Activated naive CD8-positive, alpha-beta T cell treated with anti-CD3 and anti-CD28 coated beads, Interleukin-2, amount 50 U/mL, for 24 hours (primary cell): ENCODE measurements at regions not wholly inside any gene's neighbourhood (a gene's known extent, or its start where the extent isn't known, plus 50 kb on each side); places are given as distances from the start of the nearest gene placed in this dataset.
A peak's percentile ranks its signal among the peaks of the same experiment; 100 is the strongest.
"Not testable (repeated sequence)": the region's sequence is repeated elsewhere in the genome, so short reads cannot be mapped to it uniquely, and the experiment has no call there.

ENCODE experiments used
- ATAC-seq: fragments of 150-1000 bp; cut with Tn5 transposase; one replicate; pipeline ENCODE4 v1.10.0; 2021
- DNase-seq: peaks from one replicate; pipeline ENCODE4 v3.0.0; 2021
- H3K27ac Mint-ChIP-seq: one replicate; pipeline ENCODE4 v1.8.0; 2021; ENCODE audit warnings: mild to moderate bottlenecking, mixed read lengths
- H3K27me3 Mint-ChIP-seq: one replicate; pipeline ENCODE4 v1.8.0; 2021; ENCODE audit warnings: mixed read lengths
- H3K36me3 Mint-ChIP-seq: one replicate; pipeline ENCODE4 v1.8.0; 2021; ENCODE audit warnings: low read depth, mixed read lengths
- H3K4me1 Mint-ChIP-seq: one replicate; pipeline ENCODE4 v1.8.0; 2021; ENCODE audit warnings: mixed read lengths
- H3K4me3 Mint-ChIP-seq: one replicate; pipeline ENCODE4 v1.8.0; 2021; ENCODE audit warnings: mild to moderate bottlenecking, moderate library complexity, mixed read lengths
- H3K9me3 Mint-ChIP-seq: one replicate; pipeline ENCODE4 v1.8.0; 2021; ENCODE audit warnings: mixed read lengths

- Mint-ChIP-seq H3K27me3 (peaks cover 8% of the 10 kb centered on the region), H3K27ac (no peak overlapping the region), H3K9me3 (no peaks in the 10 kb centered on the region), H3K4me3 (no peak overlapping the region), H3K36me3 (no peaks in the 10 kb centered on the region), H3K4me1 (peaks cover 7% of the 10 kb centered on the region)
- no peak for DNase-seq
- no peak for ATAC-seq
Measured at GRCh38 chr2:204133476-204133875, 196.9 kb downstream of the ICOS start.

DNA sequence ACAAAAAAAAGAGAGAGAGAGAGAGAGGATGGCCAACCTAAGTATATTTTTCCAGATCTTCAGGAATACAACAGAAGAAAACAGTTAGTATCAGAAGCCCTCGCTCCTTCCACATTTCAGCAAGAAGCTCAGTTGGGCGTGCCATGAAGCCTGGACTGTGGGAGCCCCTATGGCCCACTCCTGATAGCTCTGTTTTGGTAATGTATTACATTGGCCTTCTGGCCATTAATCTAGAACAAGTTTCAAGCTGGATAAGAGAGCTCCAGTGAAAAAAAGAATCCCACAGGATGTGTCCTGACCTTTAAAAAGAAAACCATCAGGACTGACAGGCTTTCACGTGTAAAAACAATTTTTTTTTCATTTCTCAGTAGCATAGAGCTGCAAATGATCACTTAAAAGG lies 197.9 kb downstream of the ICOS start:
- no peak for DNase-seq
- Mint-ChIP-seq H3K4me1 (peaks cover 7% of the 10 kb centered on the region), H3K27ac (no peak overlapping the region), H3K9me3 (no peaks in the 10 kb centered on the region), H3K4me3 (no peak overlapping the region), H3K36me3 (no peaks in the 10 kb centered on the region), H3K27me3 (peaks cover 8% of the 10 kb centered on the region)
- no peak for ATAC-seq

DNA sequence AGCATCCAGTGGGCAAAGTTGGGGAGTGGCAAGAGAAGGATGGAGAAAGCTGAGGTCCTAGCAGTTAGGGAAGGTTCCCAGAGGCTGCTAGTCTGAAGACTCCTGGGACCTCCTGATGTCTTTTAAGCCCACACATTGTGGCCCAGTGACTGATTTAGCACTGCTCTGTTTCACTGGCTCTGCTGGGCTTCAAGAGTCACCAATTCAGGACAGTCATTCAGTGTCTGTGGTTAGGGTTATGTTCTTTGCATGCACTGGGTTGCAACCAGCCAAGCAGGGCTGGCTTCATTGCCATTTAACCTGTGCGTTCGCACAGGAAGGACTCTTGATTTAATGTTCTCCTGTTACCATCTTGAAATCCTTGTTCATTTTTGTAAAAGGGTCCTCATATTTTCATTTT lies 199.2 kb downstream of the ICOS start:
- H3K4me3 Mint-ChIP-seq: no peak overlapping the region
- no peak for DNase-seq
- ATAC-seq: peak; percentile 67
- no peak overlapping the region for H3K27ac Mint-ChIP-seq
- peaks cover 7% of the 10 kb centered on the region for H3K4me1 Mint-ChIP-seq
- H3K36me3 Mint-ChIP-seq: no peaks in the 10 kb centered on the region
- H3K27me3 Mint-ChIP-seq: peaks cover 9% of the 10 kb centered on the region
- no peaks in the 10 kb centered on the region for H3K9me3 Mint-ChIP-seq

- Mint-ChIP-seq H3K9me3 (no peaks in the 10 kb centered on the region), H3K27ac (no peak overlapping the region), H3K4me3 (no peak overlapping the region), H3K4me1 (peaks cover 7% of the 10 kb centered on the region), H3K36me3 (no peaks in the 10 kb centered on the region), H3K27me3 (peaks cover 10% of the 10 kb centered on the region)
- DNase-seq (no peak), ATAC-seq (no peak)
Measured at GRCh38 chr2:204138206-204138605, 201.6 kb downstream of the ICOS start.

DNA sequence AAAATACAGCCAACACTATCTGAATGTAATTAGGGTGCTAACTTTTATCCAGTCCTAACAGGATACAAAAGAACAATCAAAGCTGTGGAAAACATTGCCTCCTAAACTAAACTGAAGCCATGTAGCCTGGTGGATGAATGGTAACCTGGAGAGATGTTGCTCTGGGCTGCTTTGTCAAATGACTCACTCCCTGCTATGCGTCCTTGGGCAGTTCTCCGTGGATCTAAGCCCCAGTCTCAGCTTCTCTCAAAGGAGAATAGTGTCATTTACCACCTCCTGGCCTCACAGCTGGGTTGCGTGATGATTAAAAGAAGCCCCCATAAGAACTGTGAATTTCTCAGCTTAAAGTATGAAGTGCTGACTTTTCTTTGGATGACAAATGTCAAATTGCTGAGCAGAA lies 203.7 kb downstream of the ICOS start:
- no peak overlapping the region for H3K27ac Mint-ChIP-seq
- DNase-seq: no peak

GRCh38 chr2:204143216-204144014 lies 206.9 kb downstream of the ICOS start:
- H3K36me3 Mint-ChIP-seq: no peaks in the 10 kb centered on the region
- DNase-seq (no peak), ATAC-seq (no peak)
- H3K4me3 Mint-ChIP-seq: no peak overlapping the region
- peaks cover 15% of the 10 kb centered on the region for H3K27me3 Mint-ChIP-seq
- peaks cover 10% of the 10 kb centered on the region for H3K4me1 Mint-ChIP-seq
- no peaks in the 10 kb centered on the region for H3K9me3 Mint-ChIP-seq
- H3K27ac Mint-ChIP-seq: no peak overlapping the region

More for the DNA sequence above, 203.7 kb downstream of the ICOS start:
- Mint-ChIP-seq H3K4me1 (peaks cover 7% of the 10 kb centered on the region), H3K4me3 (no peak overlapping the region), H3K27me3 (peaks cover 12% of the 10 kb centered on the region), H3K9me3 (no peaks in the 10 kb centered on the region), H3K36me3 (no peaks in the 10 kb centered on the region)
- ATAC-seq: no peak

- H3K9me3 Mint-ChIP-seq: no peaks in the 10 kb centered on the region
- no peaks in the 10 kb centered on the region for H3K36me3 Mint-ChIP-seq
Measured at GRCh38 chr2:204144492-204144891, 207.9 kb downstream of the ICOS start.

DNA sequence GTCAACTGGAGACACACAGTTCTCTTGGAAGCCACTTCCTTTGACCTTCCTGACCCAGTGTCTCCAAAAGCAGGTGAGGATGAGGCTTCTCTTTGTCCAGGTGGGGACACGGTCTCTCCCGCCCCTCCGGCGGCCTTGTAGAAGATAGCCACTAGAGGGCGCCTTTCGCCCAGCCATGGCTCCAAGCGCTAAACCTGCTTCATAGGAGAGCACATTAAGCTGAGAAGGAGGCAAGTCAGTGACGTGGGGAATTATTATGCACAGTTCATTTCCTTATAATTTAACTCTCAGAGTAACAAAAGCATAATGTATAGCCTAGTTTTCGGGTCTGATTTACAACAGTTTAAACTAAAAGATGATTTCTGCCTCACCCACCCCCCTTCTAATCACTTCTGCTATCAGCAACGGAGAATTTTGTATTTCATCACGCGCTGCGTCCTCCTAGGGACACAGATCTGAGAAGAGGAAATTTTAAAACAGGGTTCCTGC lies 208.7 kb downstream of the ICOS start:
- DNase-seq: peak; percentile 80
- H3K4me3 Mint-ChIP-seq: peak overlapping the region; percentile 79
- H3K27ac Mint-ChIP-seq: peak overlapping the region; percentile 80
- peaks cover 10% of the 10 kb centered on the region for H3K4me1 Mint-ChIP-seq
- peak; percentile 97 for ATAC-seq
- peaks cover 18% of the 10 kb centered on the region for H3K27me3 Mint-ChIP-seq
- no peaks in the 10 kb centered on the region for H3K9me3 Mint-ChIP-seq
- H3K36me3 Mint-ChIP-seq: no peaks in the 10 kb centered on the region

More at GRCh38 chr2:204144492-204144891, 207.9 kb downstream of the ICOS start:
- Mint-ChIP-seq H3K27ac (no peak overlapping the region), H3K4me1 (peaks cover 10% of the 10 kb centered on the region), H3K4me3 (no peak overlapping the region), H3K27me3 (peaks cover 19% of the 10 kb centered on the region)
- DNase-seq (no peak), ATAC-seq (no peak)

GRCh38 chr2:204145791-204146190 lies 209.2 kb downstream of the ICOS start:
- H3K27ac Mint-ChIP-seq: peak overlapping the region; percentile 80
- H3K36me3 Mint-ChIP-seq: no peaks in the 10 kb centered on the region
- ATAC-seq (no peak), DNase-seq (no peak)
- peaks cover 10% of the 10 kb centered on the region for H3K4me1 Mint-ChIP-seq
- peaks cover 20% of the 10 kb centered on the region for H3K27me3 Mint-ChIP-seq
- no peaks in the 10 kb centered on the region for H3K9me3 Mint-ChIP-seq
- peak overlapping the region; percentile 79 for H3K4me3 Mint-ChIP-seq

DNA sequence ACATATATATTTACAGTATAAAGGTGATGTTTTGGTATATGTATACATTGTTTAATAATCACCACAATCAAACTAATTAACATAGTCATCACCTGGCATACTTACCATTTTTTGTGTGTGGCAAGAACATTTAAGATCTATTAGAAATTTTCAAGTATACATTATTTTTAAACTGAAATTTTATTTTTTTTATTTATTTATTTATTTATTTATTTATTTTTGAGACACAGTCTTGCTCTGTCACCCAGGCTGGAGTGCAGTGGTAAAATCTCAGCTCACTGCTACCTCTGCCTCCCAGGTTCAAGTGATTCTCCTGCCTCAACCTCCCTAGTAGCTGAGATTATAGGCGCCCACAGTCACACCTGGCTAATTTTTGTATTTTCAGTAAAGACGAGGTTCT lies 210.5 kb downstream of the ICOS start:
- H3K4me3 Mint-ChIP-seq, H3K9me3 Mint-ChIP-seq, H3K4me1 Mint-ChIP-seq, DNase-seq, ATAC-seq, H3K36me3 Mint-ChIP-seq, H3K27ac Mint-ChIP-seq: not testable (repeated sequence)
- H3K27me3 Mint-ChIP-seq: peaks cover 19% of the 10 kb centered on the region

- no peak overlapping the region for H3K4me3 Mint-ChIP-seq
- no peaks in the 10 kb centered on the region for H3K36me3 Mint-ChIP-seq
- no peak overlapping the region for H3K27ac Mint-ChIP-seq
- DNase-seq (no peak), ATAC-seq (no peak)
- peaks cover 16% of the 10 kb centered on the region for H3K27me3 Mint-ChIP-seq
- no peaks in the 10 kb centered on the region for H3K9me3 Mint-ChIP-seq
- H3K4me1 Mint-ChIP-seq: peaks cover 4% of the 10 kb centered on the region
Measured at GRCh38 chr2:204150721-204151120, 214.2 kb downstream of the ICOS start.

- no peaks in the 10 kb centered on the region for H3K9me3 Mint-ChIP-seq
- no peaks in the 10 kb centered on the region for H3K36me3 Mint-ChIP-seq
- DNase-seq: no peak
- ATAC-seq: no peak
- H3K4me1 Mint-ChIP-seq: no peaks in the 10 kb centered on the region
- H3K27me3 Mint-ChIP-seq: peaks cover 13% of the 10 kb centered on the region
- no peak overlapping the region for H3K4me3 Mint-ChIP-seq
- H3K27ac Mint-ChIP-seq: no peak overlapping the region
Measured at GRCh38 chr2:204152616-204153015, 216.1 kb downstream of the ICOS start.

DNA sequence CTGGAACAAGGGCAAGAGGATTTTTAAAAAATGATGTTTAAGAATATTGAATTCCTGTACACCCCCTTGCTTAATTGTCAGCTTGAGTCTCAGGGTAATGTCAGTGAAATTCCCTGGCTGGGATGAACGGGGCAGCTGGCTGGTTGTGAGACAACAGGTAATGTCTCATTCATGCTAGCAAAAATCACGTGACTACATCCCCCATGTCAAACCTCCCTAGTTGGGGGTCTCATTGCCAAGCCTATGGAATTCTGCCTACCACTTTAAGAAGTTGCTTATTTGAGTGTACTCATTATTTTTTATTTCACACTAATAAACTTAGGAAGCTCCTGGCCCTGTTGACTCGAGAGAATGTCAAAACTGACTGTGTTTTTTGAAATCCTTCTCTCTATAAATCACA lies 218.3 kb downstream of the ICOS start:
- no peak overlapping the region for H3K27ac Mint-ChIP-seq
- peaks cover 3% of the 10 kb centered on the region for H3K27me3 Mint-ChIP-seq
- H3K4me3 Mint-ChIP-seq: no peak overlapping the region
- no peak for DNase-seq
- no peaks in the 10 kb centered on the region for H3K4me1 Mint-ChIP-seq
- no peak for ATAC-seq
- H3K9me3 Mint-ChIP-seq: no peaks in the 10 kb centered on the region
- H3K36me3 Mint-ChIP-seq: no peaks in the 10 kb centered on the region

DNA sequence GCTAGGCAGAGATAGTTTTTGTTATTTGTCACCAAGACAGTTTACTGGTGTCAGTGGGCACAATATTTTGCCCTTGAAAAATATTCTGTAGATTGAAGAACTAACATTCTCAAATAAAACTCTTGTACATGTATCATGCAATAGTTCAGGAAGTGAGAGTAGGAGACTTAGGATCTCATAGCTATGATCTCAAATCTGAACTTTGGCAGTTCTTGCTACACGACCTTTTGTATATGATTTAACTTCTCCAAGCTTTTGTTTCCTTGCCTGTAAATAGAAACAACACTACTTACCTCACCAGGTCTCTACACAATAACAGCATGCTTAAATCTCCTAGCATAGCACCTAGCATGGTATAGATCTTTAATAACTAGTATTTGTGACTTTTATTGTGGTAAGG lies 219.9 kb downstream of the ICOS start:
- Mint-ChIP-seq H3K27ac (no peak overlapping the region), H3K9me3 (no peaks in the 10 kb centered on the region), H3K4me1 (no peaks in the 10 kb centered on the region), H3K36me3 (no peaks in the 10 kb centered on the region), H3K4me3 (no peak overlapping the region), H3K27me3 (peaks cover 6% of the 10 kb centered on the region)
- DNase-seq (no peak), ATAC-seq (no peak)

GRCh38 chr2:204157684-204158083 lies 221.1 kb downstream of the ICOS start:
- DNase-seq (no peak), ATAC-seq (no peak)
- H3K4me1 Mint-ChIP-seq: no peaks in the 10 kb centered on the region
- no peak overlapping the region for H3K4me3 Mint-ChIP-seq
- H3K27me3 Mint-ChIP-seq: peaks cover 6% of the 10 kb centered on the region
- H3K27ac Mint-ChIP-seq: no peak overlapping the region
- H3K36me3 Mint-ChIP-seq: no peaks in the 10 kb centered on the region
- no peaks in the 10 kb centered on the region for H3K9me3 Mint-ChIP-seq
